Activated naive CD8-positive, alpha-beta T cell treated with anti-CD3 and anti-CD28 coated beads for 36 hours (primary cell): ENCODE measurements at regions not wholly inside any gene's neighbourhood (a gene's known extent, or its start where the extent isn't known, plus 50 kb on each side); places are given as distances from the start of the nearest gene placed in this dataset.

Source experiments
- DNase-seq: peaks from one replicate; pipeline ENCODE4 v3.0.0; 2021
- H3K27ac Mint-ChIP-seq: one replicate; pipeline ENCODE4 v1.8.0; 2022; ENCODE audit warnings: mild to moderate bottlenecking, moderate library complexity, mixed read lengths
- H3K27me3 Mint-ChIP-seq: one replicate; pipeline ENCODE4 v1.8.0; 2022; ENCODE audit warnings: mild to moderate bottlenecking, mixed read lengths
- H3K36me3 Mint-ChIP-seq: one replicate; pipeline ENCODE4 v1.8.0; 2021; ENCODE audit warnings: mild to moderate bottlenecking, mixed read lengths
- H3K4me1 Mint-ChIP-seq: one replicate; pipeline ENCODE4 v1.8.0; 2021; ENCODE audit warnings: mixed read lengths
- H3K4me3 Mint-ChIP-seq: one replicate; pipeline ENCODE4 v1.8.0; 2022; ENCODE audit warnings: mild to moderate bottlenecking, moderate library complexity, mixed read lengths
- H3K9me3 Mint-ChIP-seq: one replicate; pipeline ENCODE4 v1.8.0; 2022; ENCODE audit warnings: mixed read lengths

- peaks cover 3% of the 10 kb centered on the region for H3K9me3 Mint-ChIP-seq
- H3K4me3 Mint-ChIP-seq: no peak overlapping the region
- peaks cover 10% of the 10 kb centered on the region for H3K4me1 Mint-ChIP-seq
- no peak for DNase-seq
- no peaks in the 10 kb centered on the region for H3K36me3 Mint-ChIP-seq
- no peak overlapping the region for H3K27ac Mint-ChIP-seq
- H3K27me3 Mint-ChIP-seq: no peaks in the 10 kb centered on the region
Measured at GRCh38 chrX:39214387-39215126, 413.3 kb downstream of the MID1IP1 start.

GRCh38 chrX:39220952-39221351, 419.7 kb downstream of the MID1IP1 start:
- Mint-ChIP-seq H3K36me3 (no peaks in the 10 kb centered on the region), H3K4me3 (no peak overlapping the region), H3K4me1 (peaks cover 2% of the 10 kb centered on the region), H3K27ac (no peak overlapping the region), H3K9me3 (no peaks in the 10 kb centered on the region), H3K27me3 (no peaks in the 10 kb centered on the region)
- no peak for DNase-seq

- H3K9me3 Mint-ChIP-seq: no peaks in the 10 kb centered on the region
- DNase-seq: no peak
Measured at GRCh38 chrX:39222346-39223113, 421.3 kb downstream of the MID1IP1 start.

GRCh38 chrX:39226251-39226650, 425.0 kb downstream of the MID1IP1 start:
- H3K27ac Mint-ChIP-seq: no peak overlapping the region

More at GRCh38 chrX:39222346-39223113, 421.3 kb downstream of the MID1IP1 start:
- Mint-ChIP-seq H3K27ac (peak overlapping the region; percentile 25), H3K36me3 (no peaks in the 10 kb centered on the region), H3K4me1 (peaks cover 2% of the 10 kb centered on the region), H3K4me3 (no peak overlapping the region), H3K27me3 (no peaks in the 10 kb centered on the region)

DNA sequence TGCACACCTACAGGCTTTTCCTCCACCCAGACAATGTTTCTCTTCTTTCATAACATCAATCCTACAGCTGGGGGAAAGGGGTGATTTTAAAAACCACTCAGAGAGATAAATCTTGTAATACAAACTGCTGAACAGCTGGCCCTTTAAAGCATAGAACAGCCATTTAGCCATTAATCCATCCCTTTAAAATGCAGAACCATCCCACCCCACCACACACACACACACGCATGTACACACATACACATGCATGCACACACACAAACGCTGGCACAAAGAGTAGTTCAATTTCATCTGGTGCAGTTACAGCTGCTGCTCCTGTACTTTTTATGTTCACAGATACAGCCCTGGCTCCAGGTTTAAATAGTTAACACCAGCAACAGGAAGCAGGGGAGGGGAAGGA, 426.1 kb downstream of the MID1IP1 start:
- H3K4me3 Mint-ChIP-seq: no peak overlapping the region
- no peaks in the 10 kb centered on the region for H3K27me3 Mint-ChIP-seq
- H3K9me3 Mint-ChIP-seq: no peaks in the 10 kb centered on the region
- no peak for DNase-seq
- peaks cover 3% of the 10 kb centered on the region for H3K4me1 Mint-ChIP-seq
- no peaks in the 10 kb centered on the region for H3K36me3 Mint-ChIP-seq
- H3K27ac Mint-ChIP-seq: no peak overlapping the region

More at GRCh38 chrX:39226251-39226650, 425.0 kb downstream of the MID1IP1 start:
- no peak overlapping the region for H3K4me3 Mint-ChIP-seq
- no peak for DNase-seq
- H3K4me1 Mint-ChIP-seq: peaks cover 3% of the 10 kb centered on the region
- H3K9me3 Mint-ChIP-seq: no peaks in the 10 kb centered on the region
- H3K36me3 Mint-ChIP-seq: no peaks in the 10 kb centered on the region
- no peaks in the 10 kb centered on the region for H3K27me3 Mint-ChIP-seq

DNA sequence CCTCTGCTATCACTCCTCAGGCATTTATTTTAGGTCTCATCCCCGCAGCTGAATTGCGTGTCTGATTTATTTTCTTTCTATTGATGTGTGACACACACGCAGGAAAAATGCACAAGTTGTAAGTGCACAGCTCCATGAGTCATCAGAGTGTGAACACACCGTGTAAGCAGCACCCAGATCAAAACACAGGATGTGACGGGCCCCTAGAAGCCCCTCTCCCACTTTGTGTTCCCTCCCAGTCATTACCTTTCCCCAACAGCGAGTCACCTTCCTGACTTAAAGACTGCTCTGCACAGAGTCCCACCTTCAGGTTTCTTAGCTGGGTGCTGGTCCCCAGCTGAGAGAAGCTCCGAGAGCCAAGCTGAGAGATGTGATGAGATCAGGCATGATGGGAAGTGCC, 436.7 kb downstream of the MID1IP1 start:
- Mint-ChIP-seq H3K4me1 (peaks cover 22% of the 10 kb centered on the region), H3K27ac (peak overlapping the region; percentile 51), H3K27me3 (no peaks in the 10 kb centered on the region), H3K36me3 (peaks cover 3% of the 10 kb centered on the region), H3K4me3 (no peak overlapping the region), H3K9me3 (no peaks in the 10 kb centered on the region)
- DNase-seq: no peak

DNA sequence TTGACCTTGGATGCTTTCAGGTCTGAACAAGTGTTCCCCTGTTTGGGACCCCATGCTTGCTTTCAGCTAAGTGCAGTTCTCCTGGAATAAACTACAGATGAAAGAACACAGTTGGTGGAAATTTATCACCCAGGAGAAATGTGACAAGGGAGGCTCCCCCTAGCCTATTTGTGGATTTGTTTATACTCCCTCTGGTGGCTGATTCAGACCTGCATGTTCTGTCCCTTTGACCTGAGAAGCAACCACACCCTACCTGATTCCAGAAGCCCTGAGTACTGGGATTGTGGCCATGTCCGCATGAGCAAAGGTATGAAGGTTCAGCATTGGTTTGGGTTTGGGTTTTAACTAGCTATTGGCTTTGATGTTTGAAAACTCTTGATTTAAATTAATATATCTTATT, 440.9 kb downstream of the MID1IP1 start:
- Mint-ChIP-seq H3K36me3 (peaks cover 3% of the 10 kb centered on the region), H3K4me3 (no peak overlapping the region), H3K9me3 (no peaks in the 10 kb centered on the region), H3K27ac (no peak overlapping the region), H3K27me3 (no peaks in the 10 kb centered on the region), H3K4me1 (peaks cover 20% of the 10 kb centered on the region)
- DNase-seq: no peak

GRCh38 chrX:39244147-39244546, 442.9 kb downstream of the MID1IP1 start:
- Mint-ChIP-seq H3K9me3 (no peaks in the 10 kb centered on the region), H3K4me1 (peaks cover 10% of the 10 kb centered on the region), H3K27ac (no peak overlapping the region), H3K27me3 (no peaks in the 10 kb centered on the region), H3K36me3 (peaks cover 2% of the 10 kb centered on the region), H3K4me3 (no peak overlapping the region)
- DNase-seq: no peak

DNA sequence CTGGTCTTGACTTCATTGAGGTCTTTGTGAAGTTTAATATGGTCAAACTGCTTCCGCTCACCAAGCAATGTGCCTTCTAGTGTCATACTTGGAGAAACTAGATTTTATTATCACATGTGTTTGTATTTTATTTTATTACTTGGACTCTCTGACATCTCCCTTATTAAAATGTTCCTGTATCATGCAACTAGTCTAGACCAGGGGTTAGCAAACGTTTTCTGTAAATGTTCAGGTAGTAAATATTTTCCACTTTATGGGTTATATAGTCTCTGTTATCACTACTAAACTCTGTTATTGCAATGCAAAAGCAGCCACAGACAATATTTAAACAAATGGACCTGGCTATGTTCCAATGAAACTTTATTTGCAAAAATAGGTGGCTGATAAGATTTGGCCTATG, 443.8 kb downstream of the MID1IP1 start:
- no peaks in the 10 kb centered on the region for H3K27me3 Mint-ChIP-seq
- no peaks in the 10 kb centered on the region for H3K9me3 Mint-ChIP-seq
- H3K4me3 Mint-ChIP-seq: no peak overlapping the region
- H3K4me1 Mint-ChIP-seq: peaks cover 10% of the 10 kb centered on the region
- H3K27ac Mint-ChIP-seq: no peak overlapping the region
- no peak for DNase-seq
- peaks cover 3% of the 10 kb centered on the region for H3K36me3 Mint-ChIP-seq

GRCh38 chrX:39247536-39247935, 446.3 kb downstream of the MID1IP1 start:
- no peak overlapping the region for H3K4me3 Mint-ChIP-seq
- no peak for DNase-seq
- peaks cover 17% of the 10 kb centered on the region for H3K4me1 Mint-ChIP-seq
- H3K36me3 Mint-ChIP-seq: peaks cover 4% of the 10 kb centered on the region
- H3K27ac Mint-ChIP-seq: no peak overlapping the region
- no peaks in the 10 kb centered on the region for H3K9me3 Mint-ChIP-seq
- no peaks in the 10 kb centered on the region for H3K27me3 Mint-ChIP-seq

DNA sequence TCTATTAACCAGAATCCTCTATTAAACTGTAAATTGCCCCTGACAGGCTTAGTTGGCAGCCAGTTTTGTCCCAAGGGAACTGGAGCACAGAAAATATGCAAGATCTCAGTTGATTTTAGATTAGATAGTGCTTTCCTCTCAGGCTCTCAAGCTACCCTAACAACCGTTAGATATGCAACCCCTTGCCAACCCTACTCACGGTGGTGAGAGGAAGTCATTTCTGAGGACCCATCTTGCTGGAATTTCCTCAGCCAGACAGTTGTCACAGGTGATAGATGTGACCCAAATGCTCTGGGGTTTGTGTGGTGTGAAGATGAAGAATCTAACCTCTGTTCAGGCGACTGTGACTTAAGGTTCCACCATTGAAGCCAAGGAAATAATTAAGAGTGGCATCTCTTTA, 447.1 kb downstream of the MID1IP1 start:
- Mint-ChIP-seq H3K4me1 (peaks cover 20% of the 10 kb centered on the region), H3K4me3 (no peak overlapping the region), H3K36me3 (peaks cover 4% of the 10 kb centered on the region), H3K27ac (no peak overlapping the region), H3K27me3 (no peaks in the 10 kb centered on the region), H3K9me3 (no peaks in the 10 kb centered on the region)
- DNase-seq: no peak

DNA sequence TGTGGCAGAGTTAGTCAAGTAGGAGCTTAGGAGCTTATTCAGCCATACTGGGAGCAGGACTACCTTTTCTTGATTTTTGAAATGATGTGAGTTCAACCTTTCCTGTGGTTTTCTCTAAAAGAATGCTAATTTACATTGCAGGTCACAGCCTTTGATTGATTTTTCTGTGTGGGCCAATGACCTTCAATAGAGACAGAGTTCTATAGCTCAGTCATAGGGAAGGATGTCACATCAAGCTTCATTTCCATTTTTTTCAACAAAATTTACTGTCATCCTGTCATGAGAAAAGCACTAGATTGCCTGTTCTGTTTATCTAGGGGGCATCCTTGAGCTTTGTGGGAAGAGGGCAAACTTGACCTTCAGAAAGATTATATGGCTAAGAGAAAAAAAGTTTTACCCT, 448.7 kb downstream of the MID1IP1 start:
- Mint-ChIP-seq H3K36me3 (peaks cover 4% of the 10 kb centered on the region), H3K4me1 (peaks cover 22% of the 10 kb centered on the region), H3K9me3 (no peaks in the 10 kb centered on the region), H3K27ac (no peak overlapping the region), H3K27me3 (no peaks in the 10 kb centered on the region), H3K4me3 (no peak overlapping the region)
- no peak for DNase-seq

GRCh38 chrX:39251995-39252394, 450.7 kb downstream of the MID1IP1 start:
- no peak for DNase-seq
- peaks cover 22% of the 10 kb centered on the region for H3K4me1 Mint-ChIP-seq
- H3K27ac Mint-ChIP-seq: no peak overlapping the region
- H3K9me3 Mint-ChIP-seq: no peaks in the 10 kb centered on the region
- H3K4me3 Mint-ChIP-seq: no peak overlapping the region
- no peaks in the 10 kb centered on the region for H3K27me3 Mint-ChIP-seq
- H3K36me3 Mint-ChIP-seq: peaks cover 4% of the 10 kb centered on the region

GRCh38 chrX:39253551-39253950, 452.3 kb downstream of the MID1IP1 start:
- H3K9me3 Mint-ChIP-seq: no peaks in the 10 kb centered on the region
- peaks cover 4% of the 10 kb centered on the region for H3K36me3 Mint-ChIP-seq
- H3K27ac Mint-ChIP-seq: no peak overlapping the region

GRCh38 chrX:39258331-39258730, 457.1 kb downstream of the MID1IP1 start:
- no peak for DNase-seq
- Mint-ChIP-seq H3K4me1 (peaks cover 22% of the 10 kb centered on the region), H3K27ac (no peak overlapping the region), H3K9me3 (no peaks in the 10 kb centered on the region), H3K4me3 (no peak overlapping the region), H3K27me3 (no peaks in the 10 kb centered on the region), H3K36me3 (no peaks in the 10 kb centered on the region)

More at GRCh38 chrX:39253551-39253950, 452.3 kb downstream of the MID1IP1 start:
- Mint-ChIP-seq H3K4me3 (no peak overlapping the region), H3K4me1 (peaks cover 22% of the 10 kb centered on the region), H3K27me3 (no peaks in the 10 kb centered on the region)
- no peak for DNase-seq

GRCh38 chrX:39260965-39261364, 459.7 kb downstream of the MID1IP1 start:
- peaks cover 7% of the 10 kb centered on the region for H3K36me3 Mint-ChIP-seq
- H3K4me3 Mint-ChIP-seq: no peak overlapping the region
- H3K4me1 Mint-ChIP-seq: peaks cover 33% of the 10 kb centered on the region
- H3K27me3 Mint-ChIP-seq: no peaks in the 10 kb centered on the region
- H3K9me3 Mint-ChIP-seq: peaks cover 5% of the 10 kb centered on the region
- no peak for DNase-seq
- no peak overlapping the region for H3K27ac Mint-ChIP-seq
